Liver (tissue), 8 donors: ENCODE measurements at regions not wholly inside any gene's neighbourhood (a gene's known extent, or its start where the extent isn't known, plus 50 kb on each side); places are given as distances from the start of the nearest gene placed in this dataset.

ENCODE experiments used
- DNase-seq: peaks from one replicate; pipeline ENCODE4 v3.0.0-alpha.2; 2017; ENCODE audit warnings: low spot score
- H3K27ac ChIP-seq, 2 donors: one replicate each; pipeline ENCODE4 v1.7.0; 2013; ENCODE audit warnings: inconsistent platforms in 2 of 2, low read length in 2 of 2, control low read depth in 1 of 2, low read depth in 1 of 2, mild to moderate bottlenecking in 1 of 2
- H3K27me3 ChIP-seq, 4 donors: one replicate each; pipeline versions ENCODE4 v1.6.1 to v1.7.0; 2013; ENCODE audit warnings: low read length in 3 of 4, inconsistent platforms in 1 of 4, mild to moderate bottlenecking in 1 of 4, moderate library complexity in 1 of 4; ENCODE audit not compliant: control insufficient read depth in 4 of 4, insufficient read depth in 4 of 4
- H3K36me3 ChIP-seq, 4 donors: one replicate each; pipeline versions ENCODE4 v1.6.1 to v1.7.0; 2013; ENCODE audit warnings: low read length in 3 of 4, mild to moderate bottlenecking in 3 of 4, low read depth in 1 of 4, moderate library complexity in 1 of 4; ENCODE audit not compliant: control insufficient read depth in 4 of 4, insufficient read depth in 3 of 4
- H3K4me1 ChIP-seq, 4 donors: one replicate each; pipeline versions ENCODE4 v1.6.1 to v1.7.0; 2013; ENCODE audit warnings: low read length in 3 of 4, mild to moderate bottlenecking in 3 of 4, moderate library complexity in 1 of 4; ENCODE audit not compliant: control insufficient read depth in 4 of 4, insufficient read depth in 4 of 4
- H3K4me3 ChIP-seq, 3 donors: one replicate each; pipeline versions ENCODE4 v1.6.1 to v1.7.0; 2013; ENCODE audit warnings: low read length in 3 of 3, control low read depth in 1 of 3, low read depth in 1 of 3, mild to moderate bottlenecking in 1 of 3
- H3K9ac ChIP-seq, 2 donors: one replicate each; pipeline ENCODE4 v1.7.0; 2013; ENCODE audit warnings: low read length in 2 of 2, mild to moderate bottlenecking in 2 of 2, moderate library complexity in 2 of 2, control low read depth in 1 of 2, low read depth in 1 of 2
- H3K9me3 ChIP-seq, 4 donors: one replicate each; pipeline versions ENCODE4 v1.6.1 to v1.7.0; 2013; ENCODE audit warnings: low read length in 3 of 4; ENCODE audit not compliant: control insufficient read depth in 4 of 4
- EGR1 ChIP-seq, 2 donors: IDR thresholded peaks; 2 replicates each; pipeline ENCODE4 v1.6.1; 2016 to 2018; ENCODE audit warnings: antibody characterized with exemption in 2 of 2, low read depth in 2 of 2
- FOXA1 ChIP-seq: IDR thresholded peaks from 2 replicates; pipeline ENCODE4 v1.6.1; 2016; ENCODE audit warnings: antibody characterized with exemption
- FOXA2 ChIP-seq: IDR thresholded peaks from 2 replicates; pipeline ENCODE4 v1.6.1; 2016; ENCODE audit warnings: antibody characterized with exemption
- GABPA ChIP-seq, 2 donors: IDR thresholded peaks in 1 of 2; conservative IDR thresholded peaks in 1 of 2; 2 replicates each; pipeline ENCODE4 v1.6.1; 2016; ENCODE audit warnings: antibody characterized with exemption in 2 of 2, mild to moderate bottlenecking in 1 of 2, moderate library complexity in 1 of 2
- HNF4A ChIP-seq, 2 donors: conservative IDR thresholded peaks; 2 replicates each; pipeline ENCODE4 v1.6.1; 2016; ENCODE audit warnings: antibody characterized with exemption in 2 of 2, mild to moderate bottlenecking in 2 of 2
- HNF4G ChIP-seq: IDR thresholded peaks from 2 replicates; pipeline ENCODE4 v1.6.1; 2016; ENCODE audit warnings: antibody characterized with exemption
- JUND ChIP-seq, 2 donors: IDR thresholded peaks; 2 replicates each; pipeline ENCODE4 v1.6.1; 2016; ENCODE audit warnings: antibody characterized with exemption in 2 of 2
- NR2F2 ChIP-seq: IDR thresholded peaks from 2 replicates; pipeline ENCODE4 v1.6.1; 2016; ENCODE audit warnings: antibody characterized with exemption
- RAD21 ChIP-seq, 2 donors: IDR thresholded peaks; 2 replicates each; pipeline ENCODE4 v1.6.1; 2016; ENCODE audit warnings: antibody characterized with exemption in 2 of 2, mild to moderate bottlenecking in 2 of 2
- REST ChIP-seq: IDR thresholded peaks from 2 replicates; pipeline ENCODE4 v1.6.1; 2016; ENCODE audit warnings: antibody characterized with exemption, mild to moderate bottlenecking
- RXRA ChIP-seq, 2 donors: IDR thresholded peaks; 2 replicates each; pipeline ENCODE4 v1.6.1; 2017 to 2018; ENCODE audit warnings: antibody characterized with exemption in 2 of 2, mild to moderate bottlenecking in 1 of 2
- SP1 ChIP-seq: IDR thresholded peaks from 2 replicates; pipeline ENCODE4 v1.6.1; 2018; ENCODE audit warnings: antibody characterized with exemption, mild to moderate bottlenecking
- TAF1 ChIP-seq: conservative IDR thresholded peaks from 2 replicates; pipeline ENCODE4 v1.6.1; 2016; ENCODE audit warnings: antibody characterized with exemption, mild to moderate bottlenecking
- ZBTB33 ChIP-seq: IDR thresholded peaks from 2 replicates; pipeline ENCODE4 v1.6.1; 2016; ENCODE audit warnings: antibody characterized with exemption
- WGBS: extraction: QIAGEN DNeasy Blood & Tissue Kit; methylation state at CpG from one replicate; pipeline ENCODE4 v1.1.7; 2013; 5-methylcytosine and 5-hydroxymethylcytosine counted together
- TF ChIP-seq, protein P1 (sequence below): fragments of 150-350 bp; IDR thresholded peaks from 2 replicates; pipeline ENCODE4 v1.5.1; 2017; ENCODE audit warnings: improper control_type of control experiment, low read depth, low read length; ENCODE audit not compliant: missing input control
- TF ChIP-seq, protein P2 (sequence below): IDR thresholded peaks from 2 replicates; pipeline ENCODE4 v1.6.1; 2016; ENCODE audit warnings: antibody characterized with exemption
- TF ChIP-seq, protein P3 (sequence below): IDR thresholded peaks from 2 replicates; pipeline ENCODE4 v1.6.1; 2016; ENCODE audit warnings: antibody characterized with exemption
- donor health status: healthy.
- donor health status: healthy.
- donor health status: healthy.
- donor health status: healthy.
- donor health status: healthy.

DNA sequence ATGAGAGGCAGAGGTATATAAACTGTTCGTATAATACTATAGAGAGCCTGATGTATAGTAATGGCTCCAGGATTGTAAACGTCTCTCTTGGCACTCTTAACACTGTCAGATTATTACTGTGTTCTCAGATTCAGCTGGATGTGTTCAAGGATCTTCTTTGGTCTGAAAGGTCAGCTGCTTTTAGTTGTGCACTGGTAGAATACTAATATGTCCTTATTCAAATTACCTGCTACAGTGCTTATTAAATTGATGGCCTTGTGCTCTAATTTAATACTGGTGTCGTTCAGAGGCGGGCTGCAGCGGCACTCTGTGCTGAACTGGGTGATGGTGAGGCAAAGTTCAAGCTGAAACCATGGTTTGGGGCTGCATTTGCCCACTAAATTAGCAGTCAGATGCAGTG lies 216.7 kb upstream of the ARRDC3 start:
- DNase-seq: no peak
- no peaks in the 10 kb centered on the region for H3K27me3 ChIP-seq
- H3K4me3 ChIP-seq: no peak overlapping the region
- H3K9ac ChIP-seq: no peak overlapping the region
- TF ChIP-seq GABPA (IDR thresholded peaks at IDR 0.05 in 1 of 2, conservative IDR thresholded peaks at IDR 0.05 in 1 of 2): no peak
- TF ChIP-seq, protein P1, sequence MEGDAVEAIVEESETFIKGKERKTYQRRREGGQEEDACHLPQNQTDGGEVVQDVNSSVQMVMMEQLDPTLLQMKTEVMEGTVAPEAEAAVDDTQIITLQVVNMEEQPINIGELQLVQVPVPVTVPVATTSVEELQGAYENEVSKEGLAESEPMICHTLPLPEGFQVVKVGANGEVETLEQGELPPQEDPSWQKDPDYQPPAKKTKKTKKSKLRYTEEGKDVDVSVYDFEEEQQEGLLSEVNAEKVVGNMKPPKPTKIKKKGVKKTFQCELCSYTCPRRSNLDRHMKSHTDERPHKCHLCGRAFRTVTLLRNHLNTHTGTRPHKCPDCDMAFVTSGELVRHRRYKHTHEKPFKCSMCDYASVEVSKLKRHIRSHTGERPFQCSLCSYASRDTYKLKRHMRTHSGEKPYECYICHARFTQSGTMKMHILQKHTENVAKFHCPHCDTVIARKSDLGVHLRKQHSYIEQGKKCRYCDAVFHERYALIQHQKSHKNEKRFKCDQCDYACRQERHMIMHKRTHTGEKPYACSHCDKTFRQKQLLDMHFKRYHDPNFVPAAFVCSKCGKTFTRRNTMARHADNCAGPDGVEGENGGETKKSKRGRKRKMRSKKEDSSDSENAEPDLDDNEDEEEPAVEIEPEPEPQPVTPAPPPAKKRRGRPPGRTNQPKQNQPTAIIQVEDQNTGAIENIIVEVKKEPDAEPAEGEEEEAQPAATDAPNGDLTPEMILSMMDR: no peak
- TF ChIP-seq EGR1 (IDR thresholded peaks at IDR 0.05; ENCODE audit: low read depth in 2 of 2): no peak
- no peak for TF ChIP-seq FOXA2
- no peak for TF ChIP-seq REST
- no peak for TF ChIP-seq JUND (IDR thresholded peaks at IDR 0.05)
- TF ChIP-seq RAD21 (IDR thresholded peaks at IDR 0.05): no peak
- no peak for TF ChIP-seq NR2F2
- TF ChIP-seq FOXA1: no peak
- no peak for TF ChIP-seq HNF4G
- no peak for TF ChIP-seq ZBTB33
- no peak overlapping the region for H3K27ac ChIP-seq
- WGBS: 85% methylated on average over 5 of the region's 5 CpGs
- no peaks in the 10 kb centered on the region for H3K9me3 ChIP-seq
- no peaks in the 10 kb centered on the region for H3K36me3 ChIP-seq
- no peaks in the 10 kb centered on the region for H3K4me1 ChIP-seq

DNA sequence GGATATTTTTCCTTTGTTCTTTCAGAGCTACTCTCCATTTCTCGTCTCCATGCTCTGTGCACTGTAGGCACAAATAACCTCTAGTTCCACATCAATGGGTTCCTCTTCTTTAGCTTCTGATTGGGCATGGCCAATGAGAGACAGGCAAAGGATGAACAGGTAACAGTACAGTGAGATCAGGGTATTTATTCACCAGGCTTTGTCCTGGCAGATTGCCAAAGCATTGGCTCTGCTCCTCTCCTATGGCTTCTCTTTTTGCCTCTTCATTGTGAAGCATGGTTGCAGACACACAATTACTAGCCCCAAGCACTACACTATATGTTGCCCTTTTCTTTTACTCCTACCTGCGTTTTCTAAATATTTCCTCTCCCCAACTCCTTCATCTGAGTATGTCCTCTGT lies 215.1 kb upstream of the ARRDC3 start:
- Histone ChIP-seq H3K27ac (no peak overlapping the region), H3K4me3 (no peak overlapping the region), H3K9me3 (peaks cover 0 to 2% (median 0%) of the 10 kb centered on the region in 4 donors), H3K27me3 (no peaks in the 10 kb centered on the region), H3K36me3 (no peaks in the 10 kb centered on the region), H3K9ac (no peak overlapping the region), H3K4me1 (no peaks in the 10 kb centered on the region)
- no peak for DNase-seq
- 81% methylated on average over 2 of the region's 2 CpGs for WGBS
- TF ChIP-seq JUND (IDR thresholded peaks at IDR 0.05) (no peak), FOXA1 (no peak), RAD21 (IDR thresholded peaks at IDR 0.05) (no peak), HNF4G (no peak), GABPA (IDR thresholded peaks at IDR 0.05 in 1 of 2, conservative IDR thresholded peaks at IDR 0.05 in 1 of 2) (no peak), HNF4A (conservative IDR thresholded peaks at IDR 0.05) (no peak), FOXA2 (no peak), EGR1 (IDR thresholded peaks at IDR 0.05; ENCODE audit: low read depth in 2 of 2) (no peak), REST (no peak), SP1 (no peak), NR2F2 (no peak), TAF1 (no peak), RXRA (IDR thresholded peaks at IDR 0.05) (no peak), ZBTB33 (no peak)
- TF ChIP-seq, protein P2, sequence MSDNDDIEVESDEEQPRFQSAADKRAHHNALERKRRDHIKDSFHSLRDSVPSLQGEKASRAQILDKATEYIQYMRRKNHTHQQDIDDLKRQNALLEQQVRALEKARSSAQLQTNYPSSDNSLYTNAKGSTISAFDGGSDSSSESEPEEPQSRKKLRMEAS: no peak
- TF ChIP-seq, protein P3, sequence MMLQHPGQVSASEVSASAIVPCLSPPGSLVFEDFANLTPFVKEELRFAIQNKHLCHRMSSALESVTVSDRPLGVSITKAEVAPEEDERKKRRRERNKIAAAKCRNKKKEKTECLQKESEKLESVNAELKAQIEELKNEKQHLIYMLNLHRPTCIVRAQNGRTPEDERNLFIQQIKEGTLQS: no peak
